ENCODE measurements at regions not wholly inside any gene's neighbourhood (a gene's known extent, or its start where the extent isn't known, plus 50 kb on each side); places are given as distances from the start of the nearest gene placed in this dataset.
A peak's percentile ranks its signal among the peaks of the same experiment; 100 is the strongest.

DNA sequence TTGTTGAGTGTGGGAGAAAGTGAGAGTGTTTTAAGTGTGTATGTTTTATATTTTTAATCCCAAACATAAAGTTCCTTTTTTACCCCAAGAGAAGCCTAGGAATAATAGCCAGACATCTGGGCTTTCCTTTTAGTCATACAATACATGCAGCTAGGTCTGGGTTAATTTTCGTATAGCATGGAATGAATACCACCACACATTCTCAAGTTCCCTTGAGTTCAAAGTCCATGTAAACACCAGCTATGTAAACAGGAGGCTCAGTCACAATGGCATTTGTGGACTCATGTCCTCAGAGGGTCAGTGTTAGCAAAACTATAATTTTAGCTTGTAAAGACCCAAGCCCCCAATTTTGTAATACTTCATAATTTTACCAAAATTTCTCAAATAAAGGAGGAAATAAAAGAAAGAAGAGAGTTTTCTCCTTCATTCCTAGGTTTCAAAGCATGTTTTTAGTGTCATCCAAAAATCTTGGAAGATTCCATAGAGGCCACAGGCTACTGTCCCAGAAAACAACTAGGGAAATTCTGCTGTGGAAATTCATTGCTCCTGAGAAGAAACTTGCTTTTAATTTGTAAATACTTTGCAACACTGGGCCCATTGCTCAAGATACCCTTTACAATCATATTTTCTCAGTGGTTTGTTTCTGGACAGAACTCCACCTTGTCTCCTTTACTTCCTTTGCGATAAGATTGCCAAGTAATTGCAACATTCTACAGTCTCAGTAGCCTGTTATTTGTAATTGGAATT lies 671.2 kb downstream of the COL12A1 start:
- Mint-ChIP-seq H3K36me3 (ENCODE audit: unreplicated experiment) (peaks cover 11% of the 10 kb centered on the region), H3K4me1 (ENCODE audit: unreplicated experiment) (peaks cover 23% of the 10 kb centered on the region), H3K4me3 (ENCODE audit: unreplicated experiment) (no peak overlapping the region), H3K27ac (ENCODE audit: unreplicated experiment) (peak overlapping the region; percentile 97), H3K9me3 (ENCODE audit: unreplicated experiment) (peaks cover 11% of the 10 kb centered on the region), H3K27me3 (ENCODE audit: unreplicated experiment) (no peaks in the 10 kb centered on the region)
- DNase-seq (ENCODE audit: extremely low spot score, unreplicated experiment): no peak
- TF ChIP-seq, protein P1, sequence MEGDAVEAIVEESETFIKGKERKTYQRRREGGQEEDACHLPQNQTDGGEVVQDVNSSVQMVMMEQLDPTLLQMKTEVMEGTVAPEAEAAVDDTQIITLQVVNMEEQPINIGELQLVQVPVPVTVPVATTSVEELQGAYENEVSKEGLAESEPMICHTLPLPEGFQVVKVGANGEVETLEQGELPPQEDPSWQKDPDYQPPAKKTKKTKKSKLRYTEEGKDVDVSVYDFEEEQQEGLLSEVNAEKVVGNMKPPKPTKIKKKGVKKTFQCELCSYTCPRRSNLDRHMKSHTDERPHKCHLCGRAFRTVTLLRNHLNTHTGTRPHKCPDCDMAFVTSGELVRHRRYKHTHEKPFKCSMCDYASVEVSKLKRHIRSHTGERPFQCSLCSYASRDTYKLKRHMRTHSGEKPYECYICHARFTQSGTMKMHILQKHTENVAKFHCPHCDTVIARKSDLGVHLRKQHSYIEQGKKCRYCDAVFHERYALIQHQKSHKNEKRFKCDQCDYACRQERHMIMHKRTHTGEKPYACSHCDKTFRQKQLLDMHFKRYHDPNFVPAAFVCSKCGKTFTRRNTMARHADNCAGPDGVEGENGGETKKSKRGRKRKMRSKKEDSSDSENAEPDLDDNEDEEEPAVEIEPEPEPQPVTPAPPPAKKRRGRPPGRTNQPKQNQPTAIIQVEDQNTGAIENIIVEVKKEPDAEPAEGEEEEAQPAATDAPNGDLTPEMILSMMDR (IDR thresholded peaks at IDR 0.05): peak; percentile 17

DNA sequence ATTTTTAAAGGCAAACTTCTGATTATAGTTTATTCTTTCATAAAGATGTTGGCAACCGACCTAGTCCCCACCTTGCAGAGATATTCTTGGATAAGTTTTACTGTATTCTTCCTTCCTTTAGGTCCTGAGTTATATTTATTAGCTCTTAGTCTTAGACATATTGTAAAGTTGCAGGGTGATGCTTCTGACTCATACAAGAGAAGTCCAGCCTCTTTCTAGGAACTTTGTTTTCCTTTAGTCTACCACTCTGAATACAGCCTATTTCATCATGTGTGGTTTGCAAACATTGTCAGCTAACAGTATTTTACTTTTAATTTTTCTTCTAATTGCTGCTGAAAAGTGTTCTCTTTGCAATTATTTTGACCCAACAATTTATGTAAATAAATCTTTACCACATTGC lies 686.7 kb downstream of the COL12A1 start:
- Mint-ChIP-seq H3K27me3 (ENCODE audit: unreplicated experiment) (no peaks in the 10 kb centered on the region), H3K4me3 (ENCODE audit: unreplicated experiment) (no peak overlapping the region), H3K27ac (ENCODE audit: unreplicated experiment) (no peak overlapping the region), H3K4me1 (ENCODE audit: unreplicated experiment) (peaks cover 7% of the 10 kb centered on the region), H3K36me3 (ENCODE audit: unreplicated experiment) (peaks cover 2% of the 10 kb centered on the region), H3K9me3 (ENCODE audit: unreplicated experiment) (peaks cover 10% of the 10 kb centered on the region)
- DNase-seq (ENCODE audit: extremely low spot score, unreplicated experiment): no peak
- TF ChIP-seq, protein P1 (IDR thresholded peaks at IDR 0.05): no peak

DNA sequence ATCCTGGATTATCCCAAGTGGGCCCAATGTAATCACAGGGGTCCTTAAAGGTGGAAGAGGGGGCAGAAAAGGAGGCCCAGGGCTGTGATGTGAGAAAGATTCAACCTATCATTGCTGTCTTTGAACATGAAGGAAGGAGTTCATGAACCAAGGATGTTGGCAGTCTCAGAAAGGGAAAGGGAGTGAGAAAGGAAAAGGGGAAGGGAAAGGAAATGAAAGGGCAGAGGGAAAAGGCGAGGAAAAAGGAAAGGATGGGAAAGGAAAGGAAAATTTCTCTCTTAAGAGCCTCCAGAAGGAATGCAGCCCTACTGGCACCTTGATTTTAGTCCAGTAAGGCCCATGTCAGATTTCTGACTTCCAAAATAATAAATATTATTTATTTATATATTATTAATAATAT lies 687.8 kb downstream of the COL12A1 start:
- DNase-seq (ENCODE audit: extremely low spot score, unreplicated experiment): no peak
- TF ChIP-seq, protein P1 (IDR thresholded peaks at IDR 0.05): no peak
- Mint-ChIP-seq H3K27me3 (ENCODE audit: unreplicated experiment) (no peaks in the 10 kb centered on the region), H3K27ac (ENCODE audit: unreplicated experiment) (no peak overlapping the region), H3K9me3 (ENCODE audit: unreplicated experiment) (peaks cover 10% of the 10 kb centered on the region), H3K36me3 (ENCODE audit: unreplicated experiment) (peaks cover 2% of the 10 kb centered on the region), H3K4me1 (ENCODE audit: unreplicated experiment) (peaks cover 7% of the 10 kb centered on the region), H3K4me3 (ENCODE audit: unreplicated experiment) (no peak overlapping the region)

DNA sequence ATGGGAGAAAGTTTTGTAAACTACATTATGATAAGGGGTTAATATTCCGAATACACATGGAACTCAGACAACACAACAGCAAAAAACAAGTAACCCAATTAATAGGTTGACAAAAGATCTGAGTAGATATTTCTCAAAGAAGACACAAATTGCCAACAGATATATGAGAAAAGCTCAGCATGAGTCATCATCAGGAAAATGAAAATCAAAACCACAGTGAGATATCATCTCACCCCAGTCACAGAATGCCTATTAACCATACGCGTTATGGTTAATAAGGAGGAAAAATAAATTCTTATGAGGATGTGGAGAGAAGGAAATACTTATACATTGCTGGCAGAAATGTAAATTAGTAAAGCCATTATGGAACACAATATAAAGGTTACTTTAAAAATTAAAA lies 695.0 kb downstream of the COL12A1 start:
- TF ChIP-seq, protein P1 (IDR thresholded peaks at IDR 0.05): no peak
- Mint-ChIP-seq H3K36me3 (ENCODE audit: unreplicated experiment) (peaks cover 6% of the 10 kb centered on the region), H3K9me3 (ENCODE audit: unreplicated experiment) (peaks cover 48% of the 10 kb centered on the region), H3K4me3 (ENCODE audit: unreplicated experiment) (no peak overlapping the region), H3K4me1 (ENCODE audit: unreplicated experiment) (peaks cover 1% of the 10 kb centered on the region), H3K27me3 (ENCODE audit: unreplicated experiment) (no peaks in the 10 kb centered on the region), H3K27ac (ENCODE audit: unreplicated experiment) (no peak overlapping the region)
- DNase-seq (ENCODE audit: extremely low spot score, unreplicated experiment): no peak

DNA sequence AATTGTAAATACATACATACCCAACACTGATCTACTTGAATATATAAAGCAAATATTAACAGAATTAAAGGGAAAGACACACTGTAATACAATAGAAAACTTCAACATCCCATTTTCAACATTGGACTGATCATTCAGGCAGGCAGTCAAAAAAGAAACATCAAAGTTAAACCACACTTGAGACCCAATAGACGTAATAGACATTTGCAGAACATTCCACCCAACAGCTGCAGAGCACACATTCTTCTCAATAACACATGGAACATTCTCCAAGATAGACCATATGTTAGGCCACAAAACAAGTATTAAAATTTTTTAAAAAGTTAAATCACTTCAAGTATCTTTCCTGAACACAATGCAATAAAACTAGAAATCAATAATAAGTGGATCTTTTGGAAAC lies 698.2 kb downstream of the COL12A1 start:
- TF ChIP-seq, protein P1 (IDR thresholded peaks at IDR 0.05): no peak
- Mint-ChIP-seq H3K4me1 (ENCODE audit: unreplicated experiment) (peaks cover 1% of the 10 kb centered on the region), H3K27ac (ENCODE audit: unreplicated experiment) (no peak overlapping the region), H3K27me3 (ENCODE audit: unreplicated experiment) (no peaks in the 10 kb centered on the region), H3K36me3 (ENCODE audit: unreplicated experiment) (peaks cover 11% of the 10 kb centered on the region), H3K4me3 (ENCODE audit: unreplicated experiment) (no peak overlapping the region), H3K9me3 (ENCODE audit: unreplicated experiment) (peaks cover 51% of the 10 kb centered on the region)
- no peak for DNase-seq (ENCODE audit: extremely low spot score, unreplicated experiment)
